Endothelial cell of umbilical vein (primary cell): ENCODE measurements at regions not wholly inside any gene's neighbourhood (a gene's known extent, or its start where the extent isn't known, plus 50 kb on each side); places are given as distances from the start of the nearest gene placed in this dataset.

ENCODE experiments used
- EZH2 ChIP-seq: IDR thresholded peaks from 2 replicates; pipeline ENCODE4 v1.6.1; 2012; ENCODE audit warnings: borderline replicate concordance, low read depth, mild to moderate bottlenecking, moderate library complexity, low read length, inconsistent platforms; ENCODE audit not compliant: severe bottlenecking
- TF ChIP-seq, protein P1 (sequence below): IDR thresholded peaks from 2 replicates; pipeline ENCODE4 v1.6.1; 2011; ENCODE audit not compliant: insufficient read depth, insufficient read length
- TF ChIP-seq, protein P2 (sequence below), 2 donors: IDR thresholded peaks; 1 replicate in 1 of 2; 2 replicates in 1 of 2; pipeline ENCODE4 v1.5.1; 2011; ENCODE audit warnings: low read length in 2 of 2, mild to moderate bottlenecking in 2 of 2, moderate library complexity in 2 of 2, control low read depth in 1 of 2, inconsistent platforms in 1 of 2, low read depth in 1 of 2; ENCODE audit not compliant: insufficient read depth in 1 of 2; ENCODE audit errors: extremely low read depth in 1 of 2

DNA sequence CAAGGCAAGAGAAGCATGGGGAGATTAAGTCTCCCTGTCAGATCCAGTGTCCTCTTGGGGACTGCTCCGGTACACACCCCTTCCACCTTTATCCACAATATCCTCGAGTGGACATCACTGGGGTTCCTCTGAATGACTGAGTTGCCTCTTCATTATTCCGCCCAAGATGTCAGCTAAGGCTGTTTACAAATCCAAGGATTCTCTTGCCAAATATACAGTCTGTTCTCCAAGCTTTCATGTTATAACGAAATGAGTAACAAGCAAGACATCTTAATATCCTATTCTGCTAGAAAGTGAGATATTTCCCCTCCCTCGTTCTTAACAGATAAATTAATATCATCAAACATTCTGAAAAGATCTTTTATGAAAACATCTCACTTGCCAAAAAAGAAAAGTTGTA lies 314.1 kb upstream of the IRX5 start:
- TF ChIP-seq, protein P1, sequence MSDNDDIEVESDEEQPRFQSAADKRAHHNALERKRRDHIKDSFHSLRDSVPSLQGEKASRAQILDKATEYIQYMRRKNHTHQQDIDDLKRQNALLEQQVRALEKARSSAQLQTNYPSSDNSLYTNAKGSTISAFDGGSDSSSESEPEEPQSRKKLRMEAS, result no peak
- no peak for TF ChIP-seq EZH2
- TF ChIP-seq, protein P2, sequence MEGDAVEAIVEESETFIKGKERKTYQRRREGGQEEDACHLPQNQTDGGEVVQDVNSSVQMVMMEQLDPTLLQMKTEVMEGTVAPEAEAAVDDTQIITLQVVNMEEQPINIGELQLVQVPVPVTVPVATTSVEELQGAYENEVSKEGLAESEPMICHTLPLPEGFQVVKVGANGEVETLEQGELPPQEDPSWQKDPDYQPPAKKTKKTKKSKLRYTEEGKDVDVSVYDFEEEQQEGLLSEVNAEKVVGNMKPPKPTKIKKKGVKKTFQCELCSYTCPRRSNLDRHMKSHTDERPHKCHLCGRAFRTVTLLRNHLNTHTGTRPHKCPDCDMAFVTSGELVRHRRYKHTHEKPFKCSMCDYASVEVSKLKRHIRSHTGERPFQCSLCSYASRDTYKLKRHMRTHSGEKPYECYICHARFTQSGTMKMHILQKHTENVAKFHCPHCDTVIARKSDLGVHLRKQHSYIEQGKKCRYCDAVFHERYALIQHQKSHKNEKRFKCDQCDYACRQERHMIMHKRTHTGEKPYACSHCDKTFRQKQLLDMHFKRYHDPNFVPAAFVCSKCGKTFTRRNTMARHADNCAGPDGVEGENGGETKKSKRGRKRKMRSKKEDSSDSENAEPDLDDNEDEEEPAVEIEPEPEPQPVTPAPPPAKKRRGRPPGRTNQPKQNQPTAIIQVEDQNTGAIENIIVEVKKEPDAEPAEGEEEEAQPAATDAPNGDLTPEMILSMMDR (IDR thresholded peaks at IDR 0.05; ENCODE audit: extremely low read depth in 1 of 2, insufficient read depth in 1 of 2, low read depth in 1 of 2, low read length in 2 of 2), result no peak
